Left ventricle myocardium inferior (tissue), 1 donor: ENCODE measurements at regions not wholly inside any gene's neighbourhood (a gene's known extent, or its start where the extent isn't known, plus 50 kb on each side); places are given as distances from the start of the nearest gene placed in this dataset.

Experiments used
- DNase-seq: peaks from one replicate; pipeline ENCODE4 v3.0.0-alpha.2; 2020
- H3K27ac ChIP-seq: fragments of 200-600 bp; replicated peaks from 2 replicates; pipeline ENCODE4 v1.8.0; 2021
- H3K27me3 ChIP-seq: fragments of 200-600 bp; 2 replicates; pipeline ENCODE4 v1.8.0; 2021; ENCODE audit warnings: low read depth
- H3K36me3 ChIP-seq: fragments of 200-600 bp; 2 replicates; pipeline ENCODE4 v1.8.0; 2021
- H3K4me1 ChIP-seq: fragments of 200-600 bp; 2 replicates; pipeline ENCODE4 v1.8.0; 2021
- H3K4me3 ChIP-seq: fragments of 200-600 bp; 2 replicates; pipeline ENCODE4 v1.8.0; 2021; ENCODE audit warnings: mild to moderate bottlenecking, moderate library complexity
- H3K9me3 ChIP-seq: fragments of 200-600 bp; replicated peaks from 2 replicates; pipeline ENCODE4 v1.8.0; 2021
- intact Hi-C: fragments of 100-400 bp; cut with micrococcal nuclease; formaldehyde crosslinking; loops from one replicate; pipeline ENCODE4 v1.11.0; 2022
- TF ChIP-seq, protein P1 (sequence below): fragments of 200-600 bp; IDR thresholded peaks from 2 replicates; pipeline ENCODE4 v1.8.0; 2021; ENCODE audit warnings: antibody characterized with exemption, mild to moderate bottlenecking, borderline replicate concordance
- donor health status: DM: no; HTN: yes; CAD: no; lungs with severe emphysema.

DNA sequence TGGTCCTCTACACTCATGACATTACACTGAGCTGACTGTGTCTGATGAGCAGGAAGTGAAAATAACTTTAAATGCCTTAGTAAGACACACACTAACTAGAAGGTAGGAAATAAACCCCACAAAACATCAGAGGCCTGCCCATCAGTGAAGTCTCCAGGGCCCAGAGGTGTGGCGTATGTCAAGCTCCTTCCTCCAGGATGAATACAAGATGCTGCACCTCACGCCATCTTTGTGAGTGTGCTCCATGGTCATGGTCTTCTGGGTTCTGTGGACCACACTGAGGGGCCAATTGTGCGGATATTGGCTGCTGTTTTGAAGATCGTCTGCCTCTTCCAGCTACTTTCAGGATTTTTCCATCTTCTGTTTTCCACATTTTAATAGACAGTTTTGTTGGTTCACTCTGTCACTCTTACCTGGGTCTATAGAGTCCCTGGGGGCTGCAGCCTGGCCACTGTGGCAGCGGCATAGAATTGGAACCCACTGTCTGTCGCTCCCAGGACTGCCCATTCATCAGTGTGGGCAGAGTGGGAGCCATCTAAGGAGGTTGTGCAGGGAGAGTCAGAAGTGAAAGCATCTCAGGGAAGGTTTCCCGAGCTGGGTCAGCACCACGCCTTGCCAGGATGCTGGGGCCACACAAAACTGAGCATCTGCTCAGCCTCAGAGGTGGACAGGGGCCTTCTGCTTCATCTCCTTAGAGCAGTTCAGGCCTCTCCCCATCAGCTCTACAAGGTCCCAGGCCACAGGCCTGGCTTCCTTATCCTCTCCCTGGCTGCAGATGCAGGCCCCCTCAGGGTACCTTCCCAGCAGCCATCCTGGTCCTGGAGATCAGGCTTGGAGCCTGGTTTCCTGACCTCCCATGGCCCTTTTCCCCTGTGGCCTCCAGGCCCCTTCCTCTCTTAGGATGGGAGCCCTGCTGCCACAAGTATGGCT lies 57.5 kb upstream of the C14orf180 start:
- intact Hi-C loops = no loop called here
- no peak for DNase-seq

DNA sequence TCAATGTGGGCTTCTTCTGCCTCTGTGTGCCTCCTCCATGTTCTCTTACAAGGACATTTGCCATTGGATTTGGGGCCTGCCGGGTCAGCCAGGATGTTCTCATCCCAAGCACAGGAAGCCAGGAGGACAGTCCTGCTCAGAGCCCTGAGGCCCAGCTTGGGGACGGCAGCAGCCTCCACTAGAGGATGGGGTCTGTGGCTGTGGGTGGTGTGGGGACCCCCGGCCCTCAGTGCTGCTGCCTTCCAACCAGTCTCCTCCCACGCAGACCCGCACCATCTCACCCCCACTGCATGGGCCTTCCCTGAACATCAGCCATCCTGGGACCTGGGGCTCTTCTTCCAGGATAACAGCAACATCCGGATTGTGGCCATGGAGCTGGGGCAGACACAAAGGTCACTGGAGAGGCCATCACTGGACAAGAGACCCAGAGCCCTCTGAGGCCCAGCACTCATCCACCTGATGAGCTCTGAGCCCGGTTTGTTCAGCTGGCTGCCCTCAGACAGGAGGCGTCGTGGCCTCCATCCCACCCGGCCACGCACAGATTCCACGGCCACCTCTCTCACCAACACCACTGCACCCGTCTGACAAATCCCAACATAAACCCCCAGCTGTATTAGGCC lies 56.5 kb upstream of the C14orf180 start:
- H3K27ac ChIP-seq = no peak overlapping the region
- TF ChIP-seq, protein P1, sequence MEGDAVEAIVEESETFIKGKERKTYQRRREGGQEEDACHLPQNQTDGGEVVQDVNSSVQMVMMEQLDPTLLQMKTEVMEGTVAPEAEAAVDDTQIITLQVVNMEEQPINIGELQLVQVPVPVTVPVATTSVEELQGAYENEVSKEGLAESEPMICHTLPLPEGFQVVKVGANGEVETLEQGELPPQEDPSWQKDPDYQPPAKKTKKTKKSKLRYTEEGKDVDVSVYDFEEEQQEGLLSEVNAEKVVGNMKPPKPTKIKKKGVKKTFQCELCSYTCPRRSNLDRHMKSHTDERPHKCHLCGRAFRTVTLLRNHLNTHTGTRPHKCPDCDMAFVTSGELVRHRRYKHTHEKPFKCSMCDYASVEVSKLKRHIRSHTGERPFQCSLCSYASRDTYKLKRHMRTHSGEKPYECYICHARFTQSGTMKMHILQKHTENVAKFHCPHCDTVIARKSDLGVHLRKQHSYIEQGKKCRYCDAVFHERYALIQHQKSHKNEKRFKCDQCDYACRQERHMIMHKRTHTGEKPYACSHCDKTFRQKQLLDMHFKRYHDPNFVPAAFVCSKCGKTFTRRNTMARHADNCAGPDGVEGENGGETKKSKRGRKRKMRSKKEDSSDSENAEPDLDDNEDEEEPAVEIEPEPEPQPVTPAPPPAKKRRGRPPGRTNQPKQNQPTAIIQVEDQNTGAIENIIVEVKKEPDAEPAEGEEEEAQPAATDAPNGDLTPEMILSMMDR = no peak
- H3K36me3 ChIP-seq = no peaks in the 10 kb centered on the region
- DNase-seq = no peak
- intact Hi-C loops = no loop called here
- peaks cover 16% of the 10 kb centered on the region for H3K9me3 ChIP-seq
- H3K4me1 ChIP-seq = no peaks in the 10 kb centered on the region
- peaks cover 5% of the 10 kb centered on the region for H3K27me3 ChIP-seq
- H3K4me3 ChIP-seq = no peak overlapping the region

More for the DNA sequence above, 57.5 kb upstream of the C14orf180 start:
- H3K4me3 ChIP-seq = no peak overlapping the region
- peaks cover 5% of the 10 kb centered on the region for H3K27me3 ChIP-seq
- no peak overlapping the region for H3K27ac ChIP-seq
- H3K9me3 ChIP-seq = peaks cover 18% of the 10 kb centered on the region
- no peaks in the 10 kb centered on the region for H3K36me3 ChIP-seq
- no peaks in the 10 kb centered on the region for H3K4me1 ChIP-seq
- TF ChIP-seq, protein P1 = no peak

DNA sequence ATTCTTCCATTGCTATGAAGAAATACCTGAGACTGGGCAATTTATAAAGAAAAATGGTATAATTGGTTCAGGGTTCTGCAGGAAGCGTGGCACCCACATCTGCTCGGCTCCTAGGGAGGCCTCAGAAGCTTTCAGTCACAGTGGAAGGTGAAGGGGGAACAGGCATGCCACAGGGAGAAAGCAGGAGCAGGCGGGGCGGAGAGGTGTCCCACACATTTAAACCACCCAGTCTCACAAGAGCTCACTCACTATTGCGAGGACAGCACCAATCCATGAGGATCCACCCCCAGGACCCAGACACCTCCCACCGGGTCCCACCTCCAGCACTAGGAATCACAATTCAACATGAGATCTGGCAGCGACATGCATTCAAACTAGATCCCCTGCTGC lies 56.0 kb upstream of the C14orf180 start:
- Histone ChIP-seq H3K27me3 (peaks cover 8% of the 10 kb centered on the region), H3K9me3 (peaks cover 21% of the 10 kb centered on the region), H3K4me1 (no peaks in the 10 kb centered on the region), H3K4me3 (no peak overlapping the region), H3K27ac (no peak overlapping the region), H3K36me3 (no peaks in the 10 kb centered on the region)
- DNase-seq = no peak
- intact Hi-C loops = no loop called here
- TF ChIP-seq, protein P1 = no peak

DNA sequence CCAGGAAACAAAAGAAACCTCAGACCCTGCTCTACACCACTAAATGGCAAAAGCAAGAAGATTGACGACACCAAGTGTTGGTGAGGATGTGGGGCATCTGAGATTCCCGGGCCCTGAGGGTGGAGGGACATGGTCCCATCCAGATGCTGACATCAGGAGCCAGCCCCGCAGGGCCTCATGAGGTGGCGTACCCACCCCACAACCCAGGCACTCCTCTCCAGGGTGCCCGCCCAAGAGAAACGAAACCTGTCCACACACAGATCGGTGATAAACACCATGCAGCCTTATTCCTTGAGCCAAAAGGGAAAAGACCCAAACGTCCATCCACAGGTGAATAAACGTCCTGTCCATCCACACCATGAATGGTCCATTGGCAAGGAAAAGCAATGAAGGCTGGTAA lies 54.8 kb upstream of the C14orf180 start:
- H3K27ac ChIP-seq = no peak overlapping the region
- peaks cover 10% of the 10 kb centered on the region for H3K27me3 ChIP-seq
- peaks cover 22% of the 10 kb centered on the region for H3K9me3 ChIP-seq
- TF ChIP-seq, protein P1 = no peak
- no peaks in the 10 kb centered on the region for H3K4me1 ChIP-seq
- no peak overlapping the region for H3K4me3 ChIP-seq
- no peak for DNase-seq
- intact Hi-C loops = no loop called here
- H3K36me3 ChIP-seq = no peaks in the 10 kb centered on the region

DNA sequence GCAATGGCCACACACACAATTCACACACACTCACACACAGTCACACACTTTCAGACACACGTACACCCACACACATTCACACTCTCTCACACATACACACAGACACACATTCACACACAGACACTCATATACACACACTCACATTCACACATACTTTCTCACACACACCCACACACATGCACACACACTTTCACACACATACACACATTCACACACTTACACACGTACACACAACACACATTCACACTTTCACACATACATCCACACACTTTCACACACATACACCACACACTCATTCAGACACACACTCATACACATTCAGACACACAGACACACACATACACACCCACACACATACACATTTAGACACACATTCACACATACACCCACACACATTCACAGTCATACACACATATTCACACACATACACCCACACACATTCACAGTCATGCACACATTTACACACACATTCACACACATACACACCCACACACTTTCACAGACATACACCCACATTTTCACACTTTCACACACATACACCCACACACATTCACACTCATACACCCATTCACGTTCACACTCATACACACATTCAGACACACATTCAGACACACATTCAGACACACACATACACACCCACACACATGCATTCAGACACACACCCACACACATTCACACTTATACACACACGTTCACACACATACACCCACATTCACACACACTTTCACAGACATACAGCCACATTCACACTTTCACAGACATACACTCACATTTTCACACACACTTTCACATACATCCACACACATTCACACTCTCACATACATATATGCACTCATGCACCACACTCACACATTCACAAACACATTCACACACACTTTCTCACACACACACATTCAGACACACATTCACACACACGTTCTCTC lies 52.6 kb upstream of the C14orf180 start:
- TF ChIP-seq, protein P1 = no peak
- intact Hi-C loops = no loop called here

More for the DNA sequence above, 52.6 kb upstream of the C14orf180 start:
- DNase-seq = no peak
- H3K4me3 ChIP-seq = no peak overlapping the region
- no peaks in the 10 kb centered on the region for H3K36me3 ChIP-seq
- peaks cover 10% of the 10 kb centered on the region for H3K27me3 ChIP-seq
- peaks cover 11% of the 10 kb centered on the region for H3K4me1 ChIP-seq
- no peak overlapping the region for H3K27ac ChIP-seq
- peaks cover 22% of the 10 kb centered on the region for H3K9me3 ChIP-seq
